ENCODE measurements at regions not wholly inside any gene's neighbourhood (a gene's known extent, or its start where the extent isn't known, plus 50 kb on each side); places are given as distances from the start of the nearest gene placed in this dataset.

GRCh38 chr11:130635937-130636630, 187.6 kb downstream of the ADAMTS15 start:
- CTCF ChIA-PET, result interaction anchor here (0.7 to 1.0 kb wide), 2 partner anchors 202 to 226 kb away, joined by 3 to 7 read pairs; no protein-coding TSS in a partner anchor

More at GRCh38 chr11:130635937-130636630, 187.6 kb downstream of the ADAMTS15 start:
- peak overlapping the region in 1 of 2 experiments; percentile 40; a peak in 2 of 4 replicates for H3K4me3 ChIP-seq (ENCODE audit: low read depth in 2 of 2, low read length in 2 of 2)
- in situ Hi-C loops (cut with HindIII; ENCODE audit: low pct_unique_long_range_greater_than_20kb, low sequenced_read_pairs), result no loop called here
- H3K4me1 ChIP-seq (ENCODE audit: control insufficient read depth, insufficient read depth, low read length), result peaks cover 61% of the 10 kb centered on the region
- ATAC-seq (peak; percentile 50; the same call in 1 of the 2 replicates), DNase-seq (ENCODE audit: low read depth, low spot score) (no peak)
- no peaks in the 10 kb centered on the region for H3K36me3 ChIP-seq (ENCODE audit: control insufficient read depth, insufficient read depth, low read length)
- H3K27ac ChIP-seq (ENCODE audit: low read length), result peak overlapping the region; percentile 99
- BruUV-seq (replicated peaks), result no TSS peak
- POLR2A ChIA-PET, result interaction anchor here (0.7 kb wide), 2 partner anchors 16 to 185 kb away, joined by 4 read pairs; no protein-coding TSS in a partner anchor
- TF ChIP-seq, protein P1, sequence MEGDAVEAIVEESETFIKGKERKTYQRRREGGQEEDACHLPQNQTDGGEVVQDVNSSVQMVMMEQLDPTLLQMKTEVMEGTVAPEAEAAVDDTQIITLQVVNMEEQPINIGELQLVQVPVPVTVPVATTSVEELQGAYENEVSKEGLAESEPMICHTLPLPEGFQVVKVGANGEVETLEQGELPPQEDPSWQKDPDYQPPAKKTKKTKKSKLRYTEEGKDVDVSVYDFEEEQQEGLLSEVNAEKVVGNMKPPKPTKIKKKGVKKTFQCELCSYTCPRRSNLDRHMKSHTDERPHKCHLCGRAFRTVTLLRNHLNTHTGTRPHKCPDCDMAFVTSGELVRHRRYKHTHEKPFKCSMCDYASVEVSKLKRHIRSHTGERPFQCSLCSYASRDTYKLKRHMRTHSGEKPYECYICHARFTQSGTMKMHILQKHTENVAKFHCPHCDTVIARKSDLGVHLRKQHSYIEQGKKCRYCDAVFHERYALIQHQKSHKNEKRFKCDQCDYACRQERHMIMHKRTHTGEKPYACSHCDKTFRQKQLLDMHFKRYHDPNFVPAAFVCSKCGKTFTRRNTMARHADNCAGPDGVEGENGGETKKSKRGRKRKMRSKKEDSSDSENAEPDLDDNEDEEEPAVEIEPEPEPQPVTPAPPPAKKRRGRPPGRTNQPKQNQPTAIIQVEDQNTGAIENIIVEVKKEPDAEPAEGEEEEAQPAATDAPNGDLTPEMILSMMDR (IDR thresholded peaks at IDR 0.05), result no peak
- TF ChIP-seq POLR2AphosphoS5 (IDR thresholded peaks at IDR 0.05; ENCODE audit: low read depth, low read length) (no peak), SIN3A (IDR thresholded peaks at IDR 0.05; ENCODE audit: borderline replicate concordance, insufficient read depth, low read depth, low read length) (no peak), TCF7L2 (IDR thresholded peaks at IDR 0.05; ENCODE audit: low read depth, low read length) (no peak), REST (IDR thresholded peaks at IDR 0.05; ENCODE audit: insufficient read depth in 1 of 2, low read depth in 2 of 2, low read length in 1 of 2) (no peak)
- intact Hi-C loops (cut with micrococcal nuclease; ENCODE audit: unreplicated experiment), result loop anchor here (5.0 kb wide), 2 partner anchors 189 to 191 kb away; partner anchors contain the start of gene ADAMTS15
- no peaks in the 10 kb centered on the region for H3K27me3 ChIP-seq (ENCODE audit: control insufficient read depth, insufficient read depth, low read length)
- no peaks in the 10 kb centered on the region for H3K9me3 ChIP-seq (ENCODE audit: control insufficient read depth, insufficient read depth, low read depth, low read length)

Measured in Panc1 (cell line).